Endodermal cell (in vitro differentiated cells): ENCODE measurements at regions not wholly inside any gene's neighbourhood (a gene's known extent, or its start where the extent isn't known, plus 50 kb on each side); places are given as distances from the start of the nearest gene placed in this dataset.
"Not testable (repeated sequence)": the region's sequence is repeated elsewhere in the genome, so short reads cannot be mapped to it uniquely, and the experiment has no call there.

Experiments used
- DNase-seq: peaks from one replicate; pipeline ENCODE4 v3.0.0-alpha.2; 2017
- H3K27ac ChIP-seq: 2 replicates; pipeline ENCODE4 v1.5.1; 2013; ENCODE audit warnings: mild to moderate bottlenecking, low read depth, low read length, moderate library complexity
- H3K27me3 ChIP-seq: 2 replicates; pipeline ENCODE4 v1.6.1; 2013; ENCODE audit warnings: mild to moderate bottlenecking, low read length, moderate library complexity; ENCODE audit not compliant: insufficient read depth, control insufficient read depth, poor library complexity, severe bottlenecking
- H3K36me3 ChIP-seq: 2 replicates; pipeline ENCODE4 v1.7.0; 2013; ENCODE audit warnings: mild to moderate bottlenecking, low read length, moderate library complexity; ENCODE audit not compliant: control insufficient read depth, insufficient read depth
- H3K4me1 ChIP-seq: one replicate; pipeline ENCODE4 v1.7.0; 2013; ENCODE audit warnings: low read length; ENCODE audit not compliant: control insufficient read depth, insufficient read depth
- H3K4me3 ChIP-seq: 2 replicates; pipeline ENCODE4 v1.5.1; 2013; ENCODE audit warnings: mild to moderate bottlenecking, low read length, moderate library complexity
- H3K9ac ChIP-seq: 2 replicates; pipeline ENCODE4 v1.6.1; 2013; ENCODE audit warnings: mild to moderate bottlenecking, low read length, moderate library complexity; ENCODE audit not compliant: poor library complexity, severe bottlenecking; ENCODE audit errors: extremely low read depth
- H3K9me3 ChIP-seq: 2 replicates; pipeline ENCODE4 v1.6.1; 2013; ENCODE audit warnings: mild to moderate bottlenecking, low read length, moderate library complexity; ENCODE audit not compliant: control insufficient read depth
- H3K27ac Mint-ChIP-seq: 2 replicates; pipeline ENCODE4 v1.8.0; 2020; ENCODE audit warnings: mixed read lengths
- H3K27me3 Mint-ChIP-seq: 2 replicates; pipeline ENCODE4 v1.8.0; 2021; ENCODE audit warnings: mild to moderate bottlenecking, mixed read lengths; ENCODE audit not compliant: insufficient read depth
- H3K36me3 Mint-ChIP-seq: 2 replicates; pipeline ENCODE4 v1.8.0; 2020; ENCODE audit warnings: low read depth, mixed read lengths
- H3K4me1 Mint-ChIP-seq: 2 replicates; pipeline ENCODE4 v1.8.0; 2020; ENCODE audit warnings: mixed read lengths
- H3K4me3 Mint-ChIP-seq: 2 replicates; pipeline ENCODE4 v1.8.0; 2020; ENCODE audit warnings: mild to moderate bottlenecking, moderate library complexity, mixed read lengths
- H3K9me3 Mint-ChIP-seq: 2 replicates; pipeline ENCODE4 v1.8.0; 2020; ENCODE audit warnings: mild to moderate bottlenecking, mixed read lengths
- WGBS, 2 experiments: methylation state at CpG; one replicate each; pipeline versions ENCODE4 v1.1.5 to v1.1.7; 2013; ENCODE audit warnings: missing lambda C conversion rate in 2 of 2, mixed read lengths in 1 of 2; ENCODE audit not compliant: insufficient coverage in 1 of 2, insufficient read length in 1 of 2; 5-methylcytosine and 5-hydroxymethylcytosine counted together
- TF ChIP-seq, protein P1 (sequence below): fragments of 200-600 bp; sonication (generic); conservative IDR thresholded peaks from 2 replicates; pipeline ENCODE4 v1.5.0; 2021; ENCODE audit warnings: antibody characterized with exemption, mild to moderate bottlenecking

DNA sequence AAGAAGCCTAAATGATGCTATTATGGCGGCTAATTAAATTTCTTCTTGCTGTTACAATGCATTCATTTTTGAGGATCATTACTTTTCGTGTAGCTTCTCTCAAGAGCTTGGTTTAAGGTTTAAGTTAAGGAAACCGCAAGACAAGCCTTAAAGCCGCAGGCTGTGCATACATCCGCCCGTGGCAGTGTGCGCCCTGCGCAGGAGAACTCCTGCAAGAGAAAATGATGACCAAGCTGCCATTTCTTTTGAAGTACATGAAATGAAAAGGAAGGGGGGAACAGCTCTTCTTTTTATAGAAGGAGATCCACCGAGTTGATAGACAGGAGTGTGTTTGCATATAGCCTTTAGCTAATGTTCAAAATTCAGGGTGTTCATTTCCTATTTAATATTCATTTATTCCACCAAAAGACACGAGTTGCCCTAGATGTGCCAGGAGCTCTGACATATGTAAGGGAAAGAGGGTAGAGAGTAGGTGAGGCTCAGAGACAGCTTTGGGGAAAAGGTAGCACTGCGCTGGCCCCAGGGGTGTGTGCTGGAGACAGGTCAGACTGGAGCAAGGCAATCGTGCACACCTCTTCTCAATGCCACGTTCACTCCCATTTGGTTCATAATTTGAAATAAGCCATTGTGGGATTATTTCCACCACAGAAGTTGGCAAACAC is 112.1 kb upstream of the LDB2 start:
- TF ChIP-seq, protein P1, sequence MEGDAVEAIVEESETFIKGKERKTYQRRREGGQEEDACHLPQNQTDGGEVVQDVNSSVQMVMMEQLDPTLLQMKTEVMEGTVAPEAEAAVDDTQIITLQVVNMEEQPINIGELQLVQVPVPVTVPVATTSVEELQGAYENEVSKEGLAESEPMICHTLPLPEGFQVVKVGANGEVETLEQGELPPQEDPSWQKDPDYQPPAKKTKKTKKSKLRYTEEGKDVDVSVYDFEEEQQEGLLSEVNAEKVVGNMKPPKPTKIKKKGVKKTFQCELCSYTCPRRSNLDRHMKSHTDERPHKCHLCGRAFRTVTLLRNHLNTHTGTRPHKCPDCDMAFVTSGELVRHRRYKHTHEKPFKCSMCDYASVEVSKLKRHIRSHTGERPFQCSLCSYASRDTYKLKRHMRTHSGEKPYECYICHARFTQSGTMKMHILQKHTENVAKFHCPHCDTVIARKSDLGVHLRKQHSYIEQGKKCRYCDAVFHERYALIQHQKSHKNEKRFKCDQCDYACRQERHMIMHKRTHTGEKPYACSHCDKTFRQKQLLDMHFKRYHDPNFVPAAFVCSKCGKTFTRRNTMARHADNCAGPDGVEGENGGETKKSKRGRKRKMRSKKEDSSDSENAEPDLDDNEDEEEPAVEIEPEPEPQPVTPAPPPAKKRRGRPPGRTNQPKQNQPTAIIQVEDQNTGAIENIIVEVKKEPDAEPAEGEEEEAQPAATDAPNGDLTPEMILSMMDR: no peak
- Mint-ChIP-seq H3K4me1 (no peaks in the 10 kb centered on the region), H3K9me3 (no peaks in the 10 kb centered on the region), H3K27ac (no peak overlapping the region), H3K36me3 (no peaks in the 10 kb centered on the region), H3K4me3 (no peak overlapping the region), H3K27me3 (no peaks in the 10 kb centered on the region)
- Histone ChIP-seq H3K9ac (no peak overlapping the region), H3K4me1 (peaks cover 4% of the 10 kb centered on the region), H3K36me3 (no peaks in the 10 kb centered on the region), H3K27me3 (no peaks in the 10 kb centered on the region), H3K27ac (no peak overlapping the region), H3K9me3 (no peaks in the 10 kb centered on the region), H3K4me3 (no peak overlapping the region)
- WGBS, 2 experiments: 90 to 98% methylated on average over 10 to 13 of the region's 13 CpGs
- peak; percentile 12 for DNase-seq

- TF ChIP-seq, protein P1: no peak
- H3K9me3 Mint-ChIP-seq: no peaks in the 10 kb centered on the region
- no peak overlapping the region for H3K4me3 Mint-ChIP-seq
- no peaks in the 10 kb centered on the region for H3K27me3 Mint-ChIP-seq
- no peak overlapping the region for H3K27ac ChIP-seq
- H3K9ac ChIP-seq: no peak overlapping the region
- H3K4me1 Mint-ChIP-seq: no peaks in the 10 kb centered on the region
- no peaks in the 10 kb centered on the region for H3K36me3 ChIP-seq
- no peaks in the 10 kb centered on the region for H3K27me3 ChIP-seq
- H3K36me3 Mint-ChIP-seq: no peaks in the 10 kb centered on the region
- H3K4me1 ChIP-seq: peaks cover 4% of the 10 kb centered on the region
- no peak overlapping the region for H3K27ac Mint-ChIP-seq
- DNase-seq: peak; percentile 27
- no peaks in the 10 kb centered on the region for H3K9me3 ChIP-seq
- 90 to 96% methylated on average over 5 to 10 of the region's 10 CpGs for WGBS, 2 experiments
- no peak overlapping the region for H3K4me3 ChIP-seq
Measured at GRCh38 chr4:17009871-17010367, 111.5 kb upstream of the LDB2 start.

DNA sequence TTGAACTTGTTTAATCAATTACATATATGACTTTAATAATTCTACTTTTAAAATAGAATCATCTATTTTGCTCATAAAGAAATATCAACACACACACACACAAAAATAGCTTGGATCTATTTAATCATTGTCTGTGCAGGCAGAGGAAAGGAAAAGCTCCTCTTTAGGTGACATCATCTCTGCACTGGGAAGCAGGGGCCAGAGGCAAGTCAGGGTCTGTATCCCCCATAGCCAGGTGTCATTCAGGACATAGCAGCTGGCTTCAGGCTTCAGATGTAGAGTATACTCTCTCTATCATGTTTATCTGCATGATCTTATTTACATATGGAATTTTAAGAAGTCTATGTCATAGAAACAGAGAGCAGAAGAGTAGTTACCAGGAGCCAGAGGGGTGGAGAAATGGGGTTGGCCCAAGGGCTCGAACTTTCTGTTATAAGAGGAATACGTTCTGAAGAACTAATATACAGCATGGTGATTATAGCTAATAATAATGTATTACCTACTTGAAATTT is 110.4 kb upstream of the LDB2 start:
- Mint-ChIP-seq H3K27me3 (no peaks in the 10 kb centered on the region), H3K27ac (no peak overlapping the region), H3K4me3 (no peak overlapping the region), H3K4me1 (peaks cover 2% of the 10 kb centered on the region), H3K9me3 (no peaks in the 10 kb centered on the region), H3K36me3 (no peaks in the 10 kb centered on the region)
- no peak overlapping the region for H3K4me3 ChIP-seq
- no peaks in the 10 kb centered on the region for H3K9me3 ChIP-seq
- no peaks in the 10 kb centered on the region for H3K36me3 ChIP-seq
- H3K4me1 ChIP-seq: peaks cover 4% of the 10 kb centered on the region
- WGBS, 2 experiments: 90% methylated on average over 2 of the region's 2 CpGs; no CpG with 5 or more reads in 1 of the 2 experiments
- TF ChIP-seq, protein P1: no peak
- DNase-seq: peak; percentile 7
- no peak overlapping the region for H3K27ac ChIP-seq
- H3K27me3 ChIP-seq: no peaks in the 10 kb centered on the region
- H3K9ac ChIP-seq: no peak overlapping the region

DNA sequence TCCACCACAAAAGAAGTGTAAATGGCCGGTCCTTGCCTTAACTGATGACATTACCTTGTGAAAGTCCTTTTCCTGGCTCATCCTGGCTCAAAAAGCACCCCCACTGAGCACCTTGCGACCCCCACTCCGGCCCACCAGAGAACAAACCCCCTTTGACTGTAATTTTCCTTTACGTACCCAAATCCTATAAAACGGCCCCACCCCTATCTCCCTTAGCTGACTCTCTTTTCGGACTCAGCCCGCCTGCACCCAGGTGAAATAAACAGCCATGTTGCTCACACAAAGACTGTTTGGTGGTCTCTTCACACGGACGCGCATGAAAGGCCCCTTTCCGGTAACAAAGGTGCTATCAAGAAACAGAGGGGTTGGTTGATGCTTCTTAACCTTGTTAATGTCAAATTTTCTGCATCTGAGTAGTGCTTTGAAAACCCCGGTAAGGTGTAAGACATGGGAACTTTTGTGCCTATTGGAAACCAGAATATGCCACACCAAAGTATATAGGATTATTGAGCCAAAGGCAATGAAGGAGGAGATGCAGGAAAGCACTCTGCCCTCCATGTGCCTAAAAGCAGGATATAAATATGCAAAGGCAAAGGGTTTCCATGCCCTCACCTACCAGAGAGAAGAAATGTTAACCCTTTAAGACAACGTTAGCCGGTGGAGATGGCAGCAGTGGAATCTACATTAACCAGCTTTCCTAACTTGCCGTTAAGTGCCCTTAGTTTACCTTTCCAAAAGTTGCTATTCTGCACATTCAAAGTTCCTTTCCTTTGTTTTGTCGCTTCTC is 105.4 kb upstream of the LDB2 start:
- not testable (repeated sequence) for H3K4me1 ChIP-seq, H3K36me3 ChIP-seq, H3K36me3 Mint-ChIP-seq, H3K27me3 ChIP-seq, H3K9ac ChIP-seq, H3K4me1 Mint-ChIP-seq, H3K27ac ChIP-seq, H3K4me3 ChIP-seq, H3K27me3 Mint-ChIP-seq, H3K9me3 ChIP-seq
- 53 to 64% methylated on average over 5 to 14 of the region's 16 CpGs for WGBS, 2 experiments
- Mint-ChIP-seq H3K9me3 (peaks cover 11% of the 10 kb centered on the region), H3K27ac (peak overlapping the region; percentile 88), H3K4me3 (peak overlapping the region; percentile 20)
- DNase-seq: peak; percentile 58
